ENCODE measurements at regions not wholly inside any gene's neighbourhood (a gene's known extent, or its start where the extent isn't known, plus 50 kb on each side); places are given as distances from the start of the nearest gene placed in this dataset.

DNA sequence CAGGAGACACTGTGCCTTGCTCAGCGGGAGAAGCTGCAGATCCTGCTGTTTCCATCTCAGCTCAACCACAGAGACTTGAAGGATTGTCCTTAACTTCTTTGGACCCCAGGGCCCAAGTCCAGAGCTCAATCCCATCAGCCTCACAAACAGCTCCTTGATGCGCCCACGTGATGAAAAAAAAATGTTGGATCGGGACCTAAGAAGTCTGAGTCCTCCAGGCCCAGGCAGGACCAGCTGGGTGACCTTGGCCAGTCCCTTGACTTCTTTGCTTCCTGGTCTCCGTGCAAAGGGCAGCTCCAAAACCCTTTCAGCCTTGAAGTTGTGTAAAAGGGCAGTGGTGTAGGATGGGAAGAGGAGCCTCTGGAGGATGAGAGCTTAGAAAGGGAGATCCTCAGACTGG is 175.5 kb downstream of the ZFP36L2 start:
- DNase-seq = no peak

DNA sequence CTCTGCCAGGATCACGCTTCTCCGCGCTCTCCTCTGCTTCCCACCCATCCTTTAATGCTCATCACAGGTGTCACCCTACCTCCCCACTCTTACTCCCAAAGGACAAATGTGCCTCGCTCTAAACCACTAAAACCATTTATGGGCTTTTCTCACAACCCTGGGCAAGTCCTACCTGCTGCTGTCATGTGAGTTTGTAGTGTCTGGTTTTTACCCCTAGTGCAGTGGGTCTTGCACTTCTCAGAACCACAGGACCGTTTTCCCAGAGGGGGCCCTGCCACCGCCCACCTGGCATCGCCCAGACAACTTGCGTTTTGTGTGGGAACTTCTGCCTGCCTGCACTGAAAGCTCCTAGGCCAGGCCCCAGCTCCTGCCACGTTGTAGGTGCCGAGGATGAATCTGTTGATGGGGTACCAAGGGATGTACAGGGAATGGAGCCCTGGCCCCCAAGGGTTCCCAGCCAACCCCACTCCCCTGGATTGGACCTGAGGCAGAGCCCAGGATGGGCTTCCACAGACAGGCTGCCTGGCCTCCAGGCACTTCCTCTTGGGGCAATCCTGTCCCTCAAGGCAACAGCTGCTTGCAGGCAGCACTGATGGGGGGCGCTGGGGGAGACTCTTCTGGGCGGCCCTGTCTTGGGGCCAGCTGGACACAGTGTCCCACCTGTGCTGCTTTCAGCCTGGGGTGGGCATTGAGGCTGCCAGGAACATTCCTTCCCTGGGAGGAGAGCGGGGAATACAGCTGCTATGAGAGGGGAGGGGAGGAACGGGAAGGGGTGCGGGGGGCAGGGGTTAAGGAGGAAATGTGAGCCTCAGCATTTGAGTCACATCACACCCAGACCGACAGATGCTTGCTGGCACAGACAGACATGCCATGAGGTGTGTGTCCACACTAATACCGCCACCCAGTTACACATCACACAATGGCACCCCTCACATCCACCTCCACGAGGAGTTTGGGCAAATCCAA is 176.3 kb downstream of the ZFP36L2 start:
- DNase-seq = no peak

DNA sequence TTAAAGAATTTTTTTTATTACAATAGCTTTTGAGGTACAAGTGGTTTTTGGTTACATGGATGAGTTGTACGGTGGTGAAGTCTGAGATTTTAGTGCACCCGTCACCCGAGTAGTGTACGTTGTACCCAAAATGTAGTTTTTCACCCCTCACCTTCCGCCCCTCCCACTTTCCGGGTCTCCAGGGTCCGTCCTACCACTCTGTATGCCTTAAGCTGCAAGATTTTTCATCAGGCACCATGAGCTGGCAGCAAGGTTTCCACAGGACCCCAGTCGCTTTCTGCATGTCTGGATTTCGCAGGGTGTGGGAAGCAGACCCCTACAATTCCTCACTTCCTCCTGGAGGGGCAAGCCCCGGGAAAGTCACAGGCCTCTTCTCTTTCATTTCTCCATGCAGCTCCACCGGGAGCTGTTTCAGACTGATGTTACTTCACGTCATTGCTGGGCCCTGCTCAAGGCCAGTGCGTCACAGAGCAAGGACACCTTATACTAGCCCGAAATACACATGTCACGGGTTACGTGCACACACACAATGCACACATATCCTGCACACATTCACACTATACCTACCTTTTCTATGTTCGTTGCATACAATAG is 179.1 kb downstream of the ZFP36L2 start:
- no peak for DNase-seq

DNA sequence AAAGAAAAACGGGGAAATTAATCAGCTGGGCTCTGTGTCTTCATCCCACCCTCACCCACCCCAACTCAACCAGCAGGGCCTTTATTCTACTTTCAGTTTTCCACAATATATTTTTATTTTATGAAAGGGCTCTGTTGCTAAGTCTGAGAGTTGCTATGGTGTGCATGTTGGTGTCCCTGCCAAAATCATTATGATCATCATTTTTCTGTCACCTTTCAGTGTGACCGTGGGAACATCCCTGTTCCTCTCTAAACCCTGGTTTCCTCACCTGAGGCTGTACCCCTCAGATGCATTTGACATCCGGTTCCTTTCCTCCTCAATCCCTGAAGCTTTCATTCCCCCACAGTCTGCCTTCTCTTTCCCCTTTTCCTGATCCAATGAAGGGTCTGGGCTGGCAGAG is 180.5 kb downstream of the ZFP36L2 start:
- no peak for DNase-seq

DNA sequence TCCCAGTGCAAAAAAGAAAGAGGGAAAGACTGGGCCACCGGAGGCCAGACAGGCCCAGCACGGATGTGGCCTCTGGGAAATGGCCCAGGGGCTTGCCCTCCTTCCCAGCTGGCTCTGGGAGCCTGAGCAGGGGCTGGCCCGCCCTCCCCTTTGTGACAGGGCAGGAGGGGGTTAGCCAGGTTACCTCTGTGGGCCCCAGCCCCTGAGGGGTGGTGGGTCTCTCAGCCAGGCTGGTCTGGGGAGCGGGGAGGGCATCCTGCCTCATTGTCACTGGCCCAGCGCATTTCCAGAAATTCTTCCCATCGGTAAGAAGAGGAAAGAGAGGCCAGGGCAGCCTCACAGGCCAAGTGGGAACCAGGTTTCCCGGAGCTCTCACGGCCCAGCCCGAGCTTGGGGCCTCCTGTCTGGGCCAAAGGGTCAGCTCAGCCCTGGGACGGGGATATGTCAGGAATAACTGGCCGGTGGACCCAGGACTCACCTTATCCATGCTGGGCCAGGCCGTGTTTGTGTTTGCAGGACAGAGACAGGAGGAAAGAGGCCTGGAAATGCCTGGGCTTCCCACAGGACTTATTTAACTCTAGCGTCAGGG is 182.2 kb downstream of the ZFP36L2 start:
- no peak for DNase-seq

DNA sequence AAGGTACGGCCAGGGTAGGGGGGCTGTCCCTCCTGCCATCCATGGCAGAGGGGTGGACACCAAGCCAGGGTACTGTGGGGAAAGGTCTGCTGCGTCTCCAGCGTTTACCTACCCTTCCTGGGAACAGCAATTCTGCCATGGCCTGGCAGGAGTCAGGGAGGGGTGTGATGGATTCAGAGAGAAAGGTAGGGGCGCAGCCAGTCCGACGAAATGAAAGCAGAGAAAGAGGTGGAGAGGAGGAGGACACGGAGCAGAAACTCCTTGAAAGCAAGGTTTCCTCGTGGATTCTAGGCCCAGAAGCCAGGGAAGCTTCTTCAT is 182.9 kb downstream of the ZFP36L2 start:
- DNase-seq = no peak

DNA sequence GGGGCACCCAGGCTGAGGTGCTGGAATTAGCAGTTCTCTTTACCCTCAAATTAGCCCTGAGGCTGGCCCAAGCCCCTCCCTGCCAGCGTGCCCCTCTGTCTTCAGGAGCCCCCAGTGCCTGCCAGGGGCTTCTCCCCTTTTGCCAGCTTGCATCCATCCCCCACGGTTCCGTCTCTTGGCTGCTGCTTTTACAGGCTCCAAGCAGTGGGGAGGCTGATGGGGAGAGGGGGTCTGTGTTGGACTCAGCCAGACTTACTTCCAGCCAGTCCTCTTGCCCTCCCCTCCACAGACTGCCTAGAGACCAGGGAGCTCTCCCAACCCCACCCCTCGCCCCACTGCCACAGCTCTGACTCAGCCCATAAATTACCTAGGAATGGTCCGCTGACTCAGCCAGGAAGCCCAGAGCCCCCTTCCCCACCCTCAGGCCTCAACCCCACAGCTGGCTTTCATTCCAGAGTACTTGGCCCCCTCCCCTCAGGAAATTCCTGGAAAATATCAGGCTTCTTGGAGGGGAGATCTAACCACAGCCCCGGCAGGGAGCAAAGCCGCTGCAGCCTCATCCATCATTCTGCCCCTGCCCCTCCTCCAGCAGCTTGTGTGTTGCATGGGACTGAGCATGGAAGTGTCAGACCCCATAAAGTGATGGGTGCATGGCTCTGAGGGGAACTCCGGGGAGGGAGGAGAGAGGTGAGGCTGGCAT is 184.6 kb downstream of the ZFP36L2 start:
- DNase-seq = no peak

DNA sequence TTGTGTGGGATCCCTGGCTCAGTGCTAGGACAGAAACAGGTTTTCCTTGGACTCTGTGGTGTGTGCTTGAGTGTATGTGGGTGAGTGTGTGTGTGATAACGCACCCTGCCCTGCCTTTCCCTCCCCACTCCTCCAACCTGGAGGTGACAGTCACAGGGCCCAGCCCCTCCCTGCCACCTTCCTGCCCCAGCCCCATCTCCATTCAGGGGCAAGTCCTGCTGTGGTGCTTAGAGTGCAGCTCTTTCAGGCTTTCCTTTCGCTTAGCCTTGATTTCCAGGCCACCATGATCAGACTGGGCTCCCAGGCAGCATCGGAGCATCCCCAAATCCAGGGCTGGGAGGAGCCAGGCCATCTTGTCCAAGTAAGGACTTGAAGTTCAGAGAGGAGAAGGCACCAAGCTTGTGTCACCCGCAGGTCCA is 185.2 kb downstream of the ZFP36L2 start:
- no peak for DNase-seq

DNA sequence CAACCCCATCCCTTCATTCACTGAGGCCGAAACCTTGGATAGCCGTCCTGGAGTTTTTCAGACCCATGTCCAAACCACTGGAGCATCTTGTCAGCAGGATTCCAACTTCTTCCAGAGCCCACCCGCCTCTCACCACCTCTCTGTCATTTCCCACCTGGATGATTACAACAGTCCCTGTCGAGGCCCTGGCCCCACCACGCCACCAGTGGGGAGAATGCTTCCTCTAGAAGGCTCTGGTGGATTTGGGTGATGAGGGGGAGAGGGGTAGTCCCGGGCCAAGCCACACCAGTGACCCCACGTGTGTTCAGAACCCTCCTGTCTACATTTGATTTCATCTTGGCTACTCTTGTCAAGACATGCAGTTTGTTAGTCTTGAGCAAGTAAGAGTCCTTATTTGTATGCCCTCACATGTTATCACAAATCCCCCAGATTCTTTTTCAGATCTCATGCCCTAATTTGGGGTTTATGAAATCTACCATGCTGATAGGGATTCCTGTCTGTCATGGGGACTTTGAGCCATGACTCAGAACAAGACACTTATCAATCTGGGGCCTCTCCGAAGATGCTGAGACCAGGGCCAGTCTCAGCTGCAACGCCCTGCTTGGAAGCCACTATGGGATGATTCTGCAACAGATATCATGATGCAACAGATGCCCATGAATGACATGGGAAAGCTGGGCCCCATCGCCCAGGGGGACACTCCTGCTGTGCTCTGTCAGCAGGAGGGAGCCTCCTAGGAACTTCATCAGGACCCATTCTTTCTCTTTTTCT is 186.1 kb downstream of the ZFP36L2 start:
- no peak for DNase-seq

DNA sequence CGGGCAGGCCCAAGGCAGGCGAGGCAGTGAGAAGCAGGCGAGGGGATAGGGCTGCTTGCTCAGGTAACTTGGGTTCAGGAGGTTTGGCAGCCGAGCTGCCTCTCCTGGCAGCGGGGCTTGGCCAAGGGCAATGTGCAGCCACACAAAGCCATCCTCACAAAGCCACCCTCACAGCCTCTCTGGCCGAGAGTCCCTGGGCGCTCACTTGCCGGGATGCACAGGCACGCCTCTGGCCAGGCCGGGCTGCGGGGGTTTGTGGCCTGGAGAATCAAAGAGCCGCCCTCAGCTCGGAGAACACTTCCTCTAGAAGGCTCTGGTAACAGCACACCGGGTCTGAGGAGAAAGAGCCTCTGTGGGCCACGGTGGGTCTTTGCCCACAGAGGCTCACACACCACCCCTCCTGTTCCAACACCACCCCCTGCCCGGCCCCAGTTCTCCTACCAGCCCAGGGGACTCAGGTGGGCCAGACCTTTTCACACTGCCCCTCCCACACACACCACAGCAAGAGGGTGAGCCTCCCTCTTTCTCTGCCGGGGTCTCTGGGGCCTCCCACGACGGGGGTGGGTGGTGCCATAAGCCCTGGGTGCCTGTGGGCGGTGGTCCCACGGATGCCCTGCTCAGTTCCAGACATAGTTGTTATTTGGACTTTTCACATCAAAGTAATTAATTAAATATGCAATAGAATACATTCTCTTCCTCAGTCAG is 186.9 kb downstream of the ZFP36L2 start:
- no peak for DNase-seq

DNA sequence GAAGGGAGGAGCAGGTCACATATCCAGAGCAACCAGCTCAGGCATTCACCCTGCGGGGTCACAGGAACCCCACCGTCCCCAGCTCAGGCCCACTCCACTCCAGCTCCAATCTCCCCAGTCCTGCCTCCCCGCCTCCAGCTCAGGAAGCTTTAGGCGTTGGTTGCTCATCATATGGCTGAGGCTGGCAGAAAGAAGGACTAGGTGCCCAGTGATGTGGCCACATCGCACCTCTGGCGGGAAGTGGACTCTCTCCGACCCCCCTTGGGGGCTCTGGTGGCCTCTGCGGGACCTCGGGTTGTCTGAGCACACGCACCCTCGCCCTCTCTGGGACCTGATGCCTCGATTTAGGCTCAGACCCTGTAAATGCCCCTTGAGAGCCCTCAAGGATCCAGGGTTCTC is 187.7 kb downstream of the ZFP36L2 start:
- no peak for DNase-seq

DNA sequence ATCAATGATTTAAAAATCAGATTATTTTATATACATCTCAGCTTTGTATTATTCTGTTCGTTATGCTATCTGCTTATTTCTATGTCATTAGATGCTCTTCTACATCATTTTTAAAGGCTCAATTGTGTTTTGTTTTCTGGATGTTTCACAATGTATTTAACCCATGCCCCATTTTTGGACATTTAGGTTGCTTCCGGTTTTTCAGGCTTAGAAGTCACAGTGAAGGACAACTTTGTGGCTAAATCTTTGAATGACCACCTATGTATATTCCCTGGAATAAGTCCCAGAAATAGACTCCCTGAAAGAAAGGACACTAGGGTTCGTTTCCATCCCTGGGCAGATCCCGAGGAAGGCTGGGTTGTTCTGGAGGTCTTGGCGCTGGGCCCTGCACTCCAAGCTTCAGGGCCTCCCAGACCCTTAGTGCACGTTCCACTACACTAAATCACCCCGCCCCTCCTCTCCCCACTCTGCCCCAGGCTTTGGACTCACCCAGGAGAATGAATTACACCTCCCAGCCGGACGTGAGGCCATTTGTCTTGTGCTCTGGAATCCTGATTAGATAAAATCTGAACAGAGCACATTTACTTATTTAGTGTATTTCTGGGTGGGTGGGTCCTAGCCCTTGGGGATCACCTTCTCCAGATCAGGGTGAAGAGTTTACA is 188.2 kb downstream of the ZFP36L2 start:
- no peak for DNase-seq

DNA sequence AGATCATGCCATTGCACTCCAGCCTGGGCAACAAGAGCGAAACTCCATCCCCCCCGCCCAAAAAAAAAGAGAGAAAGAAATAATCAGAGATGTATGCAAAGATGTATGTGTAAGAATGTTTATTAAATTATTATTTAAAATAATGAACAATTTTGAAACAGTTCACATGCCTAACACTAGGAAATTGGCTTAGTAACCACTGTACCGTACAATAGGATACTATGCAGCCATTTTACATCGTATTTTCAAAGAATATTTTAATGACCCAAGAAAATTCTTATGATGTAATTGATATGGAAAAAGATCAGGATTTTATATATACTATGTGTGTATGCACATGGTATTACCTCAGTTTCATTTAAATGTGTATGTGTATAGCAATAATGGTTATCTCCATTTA is 190.5 kb downstream of the ZFP36L2 start:
- DNase-seq = no peak

DNA sequence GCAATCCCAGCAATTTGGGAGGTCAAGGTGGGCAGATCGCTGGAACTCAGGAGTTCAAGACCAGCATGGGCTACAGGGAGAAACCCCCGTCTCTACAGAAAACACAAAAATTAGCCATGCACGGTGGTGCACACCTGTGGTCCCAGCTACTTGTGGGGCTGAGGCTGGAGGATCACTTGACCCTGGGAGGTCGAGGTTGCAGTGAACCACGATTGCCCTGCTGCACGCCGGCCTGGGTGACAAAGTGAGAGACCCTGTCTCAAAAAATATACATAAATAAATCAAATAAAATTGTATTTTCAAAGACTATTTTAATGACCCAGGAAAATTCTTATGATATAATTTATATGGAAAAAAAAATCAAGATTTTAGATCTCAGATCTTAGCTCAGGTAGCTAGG is 191.5 kb downstream of the ZFP36L2 start:
- DNase-seq = no peak

DNA sequence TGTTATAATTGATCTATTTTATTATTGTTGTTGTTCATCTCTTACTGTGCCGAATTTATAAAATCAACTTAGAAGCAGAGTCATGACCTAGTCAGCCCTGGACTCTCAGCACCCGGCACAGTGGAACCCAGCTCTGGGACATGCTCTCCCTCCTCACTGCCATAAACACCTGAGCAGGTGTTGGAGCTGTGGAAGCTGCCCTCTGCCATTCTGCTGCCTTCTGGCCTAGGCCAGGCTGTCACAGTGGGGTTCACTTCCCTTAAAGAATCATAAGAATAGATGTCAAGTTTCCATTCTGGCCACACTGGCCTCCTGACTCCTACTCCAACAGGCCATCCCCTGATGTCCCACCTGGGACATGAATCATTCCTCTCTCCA is 192.2 kb downstream of the ZFP36L2 start:
- no peak for DNase-seq

DNA sequence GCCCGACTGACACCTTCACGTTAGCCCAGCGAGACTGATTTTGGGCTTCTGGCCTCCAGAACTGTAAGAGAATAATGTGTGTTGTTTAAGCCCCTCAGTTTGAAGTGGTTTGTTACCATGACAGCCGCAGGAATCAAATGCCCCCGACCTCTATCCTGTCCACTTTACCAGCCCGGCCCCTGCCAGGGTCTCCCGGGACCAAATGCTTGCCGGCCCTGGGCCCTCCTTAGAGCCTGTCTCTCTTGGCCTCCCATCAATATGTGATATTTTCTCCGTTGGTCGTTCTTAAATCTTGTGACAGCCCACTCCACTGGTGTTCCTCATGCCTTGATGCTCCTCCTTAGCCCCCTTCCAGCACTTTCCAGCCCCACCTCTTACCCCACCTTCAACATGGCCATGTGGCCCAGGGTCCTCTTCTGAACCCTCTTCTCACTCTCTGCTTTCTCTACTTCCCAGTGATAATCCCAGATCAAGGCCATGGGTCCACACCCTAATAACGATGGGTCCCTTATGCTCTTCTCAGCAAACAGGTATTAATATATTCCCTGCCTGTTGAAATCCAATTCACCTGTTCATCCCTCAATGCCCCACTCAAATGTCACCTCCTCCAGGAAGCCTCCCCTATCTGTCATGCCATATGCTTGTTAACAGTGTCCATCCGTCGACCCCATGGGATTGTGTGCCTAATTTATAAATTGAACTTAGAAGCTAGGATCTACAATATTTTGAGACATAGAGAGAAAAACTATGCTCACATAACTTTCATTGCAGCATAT is 192.8 kb downstream of the ZFP36L2 start:
- DNase-seq = no peak

DNA sequence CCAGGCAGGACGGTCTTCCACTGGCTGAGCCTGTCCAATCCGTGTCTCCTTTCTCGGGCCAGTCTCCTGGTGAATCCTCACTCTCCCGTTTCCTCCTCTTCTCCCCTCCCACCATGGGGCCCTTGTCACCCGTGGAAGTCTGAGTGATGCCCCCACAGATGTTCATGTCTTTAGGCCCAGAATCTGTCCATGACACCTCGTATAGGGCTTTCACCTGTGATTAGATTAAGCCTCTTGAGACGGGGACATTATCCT is 193.5 kb downstream of the ZFP36L2 start:
- DNase-seq = no peak

DNA sequence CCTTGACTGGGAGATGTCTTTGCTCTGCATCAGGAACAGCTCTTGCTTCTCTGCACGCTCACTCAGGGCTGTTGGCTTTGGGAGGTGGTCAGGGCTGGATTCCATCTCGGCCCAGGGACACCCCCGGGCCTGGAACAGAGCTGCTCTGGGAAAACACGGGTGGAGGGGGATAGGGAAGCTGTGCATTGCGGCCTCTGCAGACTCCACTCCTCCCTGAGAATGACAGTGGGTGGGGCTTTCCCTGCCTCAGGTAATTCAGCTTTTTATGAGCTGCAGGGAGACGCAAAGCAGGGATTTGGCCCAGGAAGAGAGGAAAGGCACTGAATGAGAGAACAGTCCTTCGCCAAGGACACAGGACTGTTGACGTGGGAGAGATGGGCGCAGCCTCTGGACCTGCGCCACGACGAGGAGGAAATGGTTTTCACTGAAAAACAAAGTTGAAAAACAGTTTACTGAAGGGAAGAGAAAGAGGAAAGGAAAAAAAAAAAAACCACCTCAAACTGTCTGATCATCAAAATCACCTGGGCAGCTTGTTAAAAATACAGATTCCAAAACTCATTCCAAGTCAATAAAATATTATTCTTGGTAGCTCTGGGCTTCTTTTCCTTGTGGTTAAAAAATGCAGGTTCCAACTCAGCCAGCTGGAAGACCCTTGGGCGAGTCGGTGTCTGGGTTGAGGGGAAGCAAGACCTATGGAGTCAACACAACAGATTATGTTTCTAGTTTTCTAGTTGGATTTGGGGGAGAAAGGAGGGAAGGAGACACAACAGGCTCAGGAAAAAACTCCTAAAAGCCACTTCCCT is 194.0 kb downstream of the ZFP36L2 start:
- DNase-seq = no peak

DNA sequence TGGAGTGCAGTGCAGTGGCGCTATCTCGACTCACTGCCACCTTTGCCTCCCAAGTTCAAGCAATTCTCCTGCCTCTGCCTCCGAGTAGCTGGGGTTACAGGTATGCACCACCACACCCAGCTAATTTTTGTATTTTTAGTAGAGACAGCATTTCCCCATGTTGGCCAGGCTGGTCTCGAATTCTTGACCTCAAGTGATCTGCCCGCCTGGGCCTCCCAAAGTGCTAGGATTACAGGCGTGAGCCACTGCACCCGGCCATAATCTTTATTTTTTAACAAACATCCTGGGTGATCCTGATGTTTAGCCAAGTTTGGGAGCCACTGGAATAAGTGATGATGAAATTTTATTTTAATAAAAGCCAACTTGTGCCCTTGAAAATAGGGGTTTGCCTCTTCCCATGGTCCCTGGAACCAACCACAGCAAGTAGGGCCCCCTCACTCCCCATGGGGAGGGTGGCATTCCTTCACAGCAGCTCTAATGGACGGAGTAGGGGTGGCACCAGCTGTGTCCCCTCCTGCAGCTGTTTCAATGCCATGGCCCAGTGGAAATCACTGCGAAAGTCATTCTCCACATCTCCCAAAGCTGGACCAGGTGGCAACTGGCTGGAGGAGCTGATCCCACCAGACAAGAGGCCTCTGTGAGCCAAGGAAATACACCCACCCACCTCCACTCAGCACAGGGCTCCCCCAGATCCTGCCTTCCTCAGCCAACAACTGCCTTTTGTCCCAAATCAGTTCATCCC is 194.8 kb downstream of the ZFP36L2 start:
- no peak for DNase-seq

Measured in NCI-H1092 treated with DMSO at 0.1 percent for 48 hours (cell line).